SK-N-SH (cell line): ENCODE measurements at regions not wholly inside any gene's neighbourhood (a gene's known extent, or its start where the extent isn't known, plus 50 kb on each side); places are given as distances from the start of the nearest gene placed in this dataset.

Source experiments
- CTCF ChIA-PET: fragments of 300-600, 350-600 bp; formaldehyde crosslinking; extraction: SDS; loops from one replicate; lab custom pipeline; 2021; lab: Yijun Ruan, JAX
- POLR2A ChIA-PET: fragments of 350-600 bp; sonication (Branson Sonifier 250); formaldehyde crosslinking; extraction: SDS; loops from one replicate; lab custom pipeline; 2020; ENCODE audit warnings: antibody characterized with exemption, inconsistent platforms; lab: Yijun Ruan, JAX
- DNase-seq: peaks from one replicate; pipeline ENCODE4 v3.0.0; 2012
- H2AFZ ChIP-seq: fragments of 200-600 bp; sonication (generic); 2 replicates; pipeline ENCODE4 v1.8.1; 2016; ENCODE audit warnings: antibody characterized with exemption, mild to moderate bottlenecking, low read depth
- H3F3A ChIP-seq: fragments of 200-600 bp; sonication (generic); replicated peaks from 2 replicates; pipeline ENCODE3; 2016; ENCODE audit warnings: antibody characterized with exemption, mild to moderate bottlenecking; ENCODE audit not compliant: insufficient read depth
- H3K27ac ChIP-seq, 2 experiments: fragments of 200-500 bp in 1 of 2; fragments of 200-600 bp in 1 of 2; sonication (Bioruptor generic) in 1 of 2; sonication (generic), shearing (Covaris generic) in 1 of 2; 2 replicates each; pipeline versions ENCODE4 v1.5.1 to v1.6.1; 2014 to 2016; ENCODE audit warnings: low read depth in 2 of 2, inconsistent platforms in 1 of 2, low read length in 1 of 2, mild to moderate bottlenecking in 1 of 2, mixed read lengths in 1 of 2
- H3K27me3 ChIP-seq: fragments of 200-600 bp; sonication (generic), shearing (Covaris generic); 2 replicates; pipeline ENCODE4 v1.6.1; 2016; ENCODE audit warnings: mixed run types; ENCODE audit not compliant: insufficient read depth
- H3K36me3 ChIP-seq, 2 experiments: fragments of 200-500 bp in 1 of 2; fragments of 200-600 bp in 1 of 2; sonication (Bioruptor generic) in 1 of 2; sonication (generic) in 1 of 2; replicated peaks in 1 of 2; 2 replicates each; pipeline versions ENCODE3 to v1.5.1; 2014 to 2016; ENCODE audit warnings: low read length in 1 of 2, mild to moderate bottlenecking in 1 of 2; ENCODE audit not compliant: insufficient read depth in 2 of 2, control insufficient read depth in 1 of 2
- H3K4me1 ChIP-seq, 2 experiments: fragments of 200-500 bp in 1 of 2; fragments of 200-600 bp in 1 of 2; sonication (Bioruptor generic) in 1 of 2; sonication (generic), shearing (Covaris generic) in 1 of 2; 2 replicates each; pipeline versions ENCODE4 v1.5.1 to v1.6.1; 2014 to 2016; ENCODE audit warnings: low read depth in 1 of 2, low read length in 1 of 2, mixed run types in 1 of 2; ENCODE audit not compliant: insufficient read depth in 2 of 2, control insufficient read depth in 1 of 2
- H3K4me2 ChIP-seq: fragments of 200-600 bp; sonication (generic), shearing (Covaris generic); 2 replicates; pipeline ENCODE4 v1.6.1; 2017; ENCODE audit warnings: mixed run types
- H3K4me3 ChIP-seq, 2 experiments: fragments of 200-500 bp in 1 of 2; fragments of 200-600 bp in 1 of 2; sonication (Bioruptor generic) in 1 of 2; sonication (generic), shearing (Covaris generic) in 1 of 2; 2 replicates each; pipeline versions ENCODE4 v1.5.1 to v1.8.1; 2014 to 2016; ENCODE audit warnings: low read depth in 2 of 2, inconsistent platforms in 1 of 2, low read length in 1 of 2, mild to moderate bottlenecking in 1 of 2, mixed read lengths in 1 of 2, moderate library complexity in 1 of 2
- H3K79me2 ChIP-seq: fragments of 200-600 bp; sonication (generic); 2 replicates; pipeline ENCODE4 v1.8.1; 2017; ENCODE audit warnings: mild to moderate bottlenecking; ENCODE audit not compliant: insufficient read depth
- H3K9ac ChIP-seq: fragments of 200-600 bp; sonication (generic); 2 replicates; pipeline ENCODE4 v1.6.1; 2017; ENCODE audit warnings: mixed run types
- H3K9me2 ChIP-seq: fragments of 200-600 bp; sonication (generic); 2 replicates; pipeline ENCODE4 v1.6.1; 2017; ENCODE audit warnings: mixed run types
- H3K9me3 ChIP-seq: fragments of 200-600 bp; sonication (generic); 2 replicates; pipeline ENCODE4 v1.6.1; 2017; ENCODE audit warnings: mixed run types, mild to moderate bottlenecking, moderate library complexity
- H4K20me1 ChIP-seq: fragments of 200-600 bp; sonication (generic); 2 replicates; pipeline ENCODE4 v1.6.1; 2017; ENCODE audit warnings: mild to moderate bottlenecking, mixed run types; ENCODE audit not compliant: insufficient read depth
- CTCF ChIP-seq: fragments of 200-600 bp; sonication (generic); IDR thresholded peaks from 2 replicates; pipeline ENCODE4 v1.6.1; 2017; ENCODE audit warnings: antibody characterized with exemption, mild to moderate bottlenecking, moderate library complexity
- EP300 ChIP-seq, 2 experiments: IDR thresholded peaks; 2 replicates each; pipeline versions ENCODE4 v1.4.0 to v1.6.1; 2012; ENCODE audit warnings: borderline replicate concordance in 1 of 2, low read depth in 1 of 2, low read length in 1 of 2
- FOSL2 ChIP-seq: IDR thresholded peaks from 2 replicates; pipeline ENCODE4 v1.4.0; 2012; ENCODE audit warnings: low read depth, mild to moderate bottlenecking, moderate library complexity, borderline replicate concordance
- JUND ChIP-seq: IDR thresholded peaks from 2 replicates; pipeline ENCODE4 v1.4.0; 2012
- MXI1 ChIP-seq: IDR thresholded peaks from 2 replicates; pipeline ENCODE4 v1.6.1; 2012; ENCODE audit warnings: mild to moderate bottlenecking, low read depth, low read length, improper control_type of control experiment
- RXRA ChIP-seq: IDR thresholded peaks from 2 replicates; pipeline ENCODE4 v1.4.0; 2012; ENCODE audit warnings: low read depth, mild to moderate bottlenecking, borderline replicate concordance
- SMC3 ChIP-seq: IDR thresholded peaks from 2 replicates; pipeline ENCODE4 v1.6.1; 2012; ENCODE audit warnings: low read depth, low read length, improper control_type of control experiment
- TCF12 ChIP-seq: IDR thresholded peaks from 2 replicates; pipeline ENCODE4 v1.4.0; 2012
- YY1 ChIP-seq: IDR thresholded peaks from 2 replicates; pipeline ENCODE4 v1.4.0; 2012; ENCODE audit warnings: low read depth, mild to moderate bottlenecking
- WGBS: methylation state at CpG from one replicate; pipeline ENCODE4 v1.1.6; 2017; ENCODE audit warnings: low lambda C conversion rate; 5-methylcytosine and 5-hydroxymethylcytosine counted together
- TF ChIP-seq, protein P1 (sequence below): fragments of 150-350 bp; IDR thresholded peaks from 2 replicates; pipeline ENCODE4 v1.6.1; 2016; ENCODE audit warnings: mild to moderate bottlenecking, low read depth, low read length
- TF ChIP-seq, protein P2 (sequence below): IDR thresholded peaks from 2 replicates; pipeline ENCODE4; 2012
- TF ChIP-seq, protein P3 (sequence below): IDR thresholded peaks from 2 replicates; pipeline ENCODE4 v1.6.1; 2012; ENCODE audit warnings: mild to moderate bottlenecking, low read depth, low read length, moderate library complexity
- TF ChIP-seq, protein P4 (sequence below): IDR thresholded peaks from 2 replicates; pipeline ENCODE4 v1.4.0; 2012; ENCODE audit warnings: low read depth, borderline replicate concordance

GRCh38 chr12:102299731-102300130, 102.1 kb upstream of the PMCH start:
- H3K4me3 ChIP-seq, result no peak overlapping the region
- 7% methylated on average over 1 of the region's 1 CpG for WGBS
- H3K4me1 ChIP-seq, result no peaks in the 10 kb centered on the region
- no peaks in the 10 kb centered on the region for H3K36me3 ChIP-seq
- ChIA-PET POLR2A (no interaction called here), CTCF (interaction anchor here (1.4 kb wide), 1 partner anchor 164 kb away, joined by 3 read pairs; no protein-coding TSS in a partner anchor)
- no peak overlapping the region for H3K4me2 ChIP-seq
- no peaks in the 10 kb centered on the region for H3K79me2 ChIP-seq
- no peaks in the 10 kb centered on the region for H3K27me3 ChIP-seq
- H3K27ac ChIP-seq, result no peak overlapping the region
- no peak for DNase-seq
- H3K9ac ChIP-seq, result no peak overlapping the region
- H4K20me1 ChIP-seq, result no peaks in the 10 kb centered on the region
- H3F3A ChIP-seq, result peaks cover 3% of the 10 kb centered on the region
- TF ChIP-seq YY1 (no peak), SMC3 (no peak), TCF12 (no peak), EP300 (IDR thresholded peaks at IDR 0.05; ENCODE audit: borderline replicate concordance in 1 of 2, low read depth in 1 of 2, low read length in 1 of 2) (no peak), MXI1 (no peak), CTCF (no peak)
- TF ChIP-seq, protein P1, sequence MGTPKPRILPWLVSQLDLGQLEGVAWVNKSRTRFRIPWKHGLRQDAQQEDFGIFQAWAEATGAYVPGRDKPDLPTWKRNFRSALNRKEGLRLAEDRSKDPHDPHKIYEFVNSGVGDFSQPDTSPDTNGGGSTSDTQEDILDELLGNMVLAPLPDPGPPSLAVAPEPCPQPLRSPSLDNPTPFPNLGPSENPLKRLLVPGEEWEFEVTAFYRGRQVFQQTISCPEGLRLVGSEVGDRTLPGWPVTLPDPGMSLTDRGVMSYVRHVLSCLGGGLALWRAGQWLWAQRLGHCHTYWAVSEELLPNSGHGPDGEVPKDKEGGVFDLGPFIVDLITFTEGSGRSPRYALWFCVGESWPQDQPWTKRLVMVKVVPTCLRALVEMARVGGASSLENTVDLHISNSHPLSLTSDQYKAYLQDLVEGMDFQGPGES, result no peak
- TF ChIP-seq, protein P2, sequence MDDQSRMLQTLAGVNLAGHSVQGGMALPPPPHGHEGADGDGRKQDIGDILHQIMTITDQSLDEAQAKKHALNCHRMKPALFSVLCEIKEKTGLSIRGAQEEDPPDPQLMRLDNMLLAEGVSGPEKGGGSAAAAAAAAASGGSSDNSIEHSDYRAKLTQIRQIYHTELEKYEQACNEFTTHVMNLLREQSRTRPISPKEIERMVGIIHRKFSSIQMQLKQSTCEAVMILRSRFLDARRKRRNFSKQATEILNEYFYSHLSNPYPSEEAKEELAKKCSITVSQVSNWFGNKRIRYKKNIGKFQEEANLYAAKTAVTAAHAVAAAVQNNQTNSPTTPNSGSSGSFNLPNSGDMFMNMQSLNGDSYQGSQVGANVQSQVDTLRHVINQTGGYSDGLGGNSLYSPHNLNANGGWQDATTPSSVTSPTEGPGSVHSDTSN, result no peak
- H2AFZ ChIP-seq, result no peak overlapping the region
- 0 out of 2 replicates have a peak, but pooled peaks cover 4% of the 10 kb centered on the region for H3K9me3 ChIP-seq
- H3K9me2 ChIP-seq, result no peaks in the 10 kb centered on the region

- H3K4me2 ChIP-seq, result no peak overlapping the region
- no peaks in the 10 kb centered on the region for H3K4me1 ChIP-seq
- no peaks in the 10 kb centered on the region for H3K36me3 ChIP-seq
- no peak overlapping the region for H2AFZ ChIP-seq
- 6% methylated on average over 3 of the region's 3 CpGs for WGBS
- DNase-seq, result no peak
- no peak overlapping the region for H3K4me3 ChIP-seq
- H3F3A ChIP-seq, result peaks cover 3% of the 10 kb centered on the region
- H3K9me2 ChIP-seq, result no peaks in the 10 kb centered on the region
- POLR2A ChIA-PET, result no interaction called here
- no peaks in the 10 kb centered on the region for H3K27me3 ChIP-seq
- no peaks in the 10 kb centered on the region for H3K79me2 ChIP-seq
- 0 out of 2 replicates have a peak, but pooled peaks cover 4% of the 10 kb centered on the region for H3K9me3 ChIP-seq
- CTCF ChIA-PET, result no interaction called here
- no peak overlapping the region for H3K9ac ChIP-seq
- no peaks in the 10 kb centered on the region for H4K20me1 ChIP-seq
- no peak overlapping the region for H3K27ac ChIP-seq
- TF ChIP-seq FOSL2 (no peak), CTCF (no peak), RXRA (no peak), SMC3 (no peak), TCF12 (no peak), JUND (no peak)
- TF ChIP-seq, protein P2, result no peak
- TF ChIP-seq, protein P3, sequence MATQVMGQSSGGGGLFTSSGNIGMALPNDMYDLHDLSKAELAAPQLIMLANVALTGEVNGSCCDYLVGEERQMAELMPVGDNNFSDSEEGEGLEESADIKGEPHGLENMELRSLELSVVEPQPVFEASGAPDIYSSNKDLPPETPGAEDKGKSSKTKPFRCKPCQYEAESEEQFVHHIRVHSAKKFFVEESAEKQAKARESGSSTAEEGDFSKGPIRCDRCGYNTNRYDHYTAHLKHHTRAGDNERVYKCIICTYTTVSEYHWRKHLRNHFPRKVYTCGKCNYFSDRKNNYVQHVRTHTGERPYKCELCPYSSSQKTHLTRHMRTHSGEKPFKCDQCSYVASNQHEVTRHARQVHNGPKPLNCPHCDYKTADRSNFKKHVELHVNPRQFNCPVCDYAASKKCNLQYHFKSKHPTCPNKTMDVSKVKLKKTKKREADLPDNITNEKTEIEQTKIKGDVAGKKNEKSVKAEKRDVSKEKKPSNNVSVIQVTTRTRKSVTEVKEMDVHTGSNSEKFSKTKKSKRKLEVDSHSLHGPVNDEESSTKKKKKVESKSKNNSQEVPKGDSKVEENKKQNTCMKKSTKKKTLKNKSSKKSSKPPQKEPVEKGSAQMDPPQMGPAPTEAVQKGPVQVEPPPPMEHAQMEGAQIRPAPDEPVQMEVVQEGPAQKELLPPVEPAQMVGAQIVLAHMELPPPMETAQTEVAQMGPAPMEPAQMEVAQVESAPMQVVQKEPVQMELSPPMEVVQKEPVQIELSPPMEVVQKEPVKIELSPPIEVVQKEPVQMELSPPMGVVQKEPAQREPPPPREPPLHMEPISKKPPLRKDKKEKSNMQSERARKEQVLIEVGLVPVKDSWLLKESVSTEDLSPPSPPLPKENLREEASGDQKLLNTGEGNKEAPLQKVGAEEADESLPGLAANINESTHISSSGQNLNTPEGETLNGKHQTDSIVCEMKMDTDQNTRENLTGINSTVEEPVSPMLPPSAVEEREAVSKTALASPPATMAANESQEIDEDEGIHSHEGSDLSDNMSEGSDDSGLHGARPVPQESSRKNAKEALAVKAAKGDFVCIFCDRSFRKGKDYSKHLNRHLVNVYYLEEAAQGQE, result no peak
- TF ChIP-seq, protein P4, sequence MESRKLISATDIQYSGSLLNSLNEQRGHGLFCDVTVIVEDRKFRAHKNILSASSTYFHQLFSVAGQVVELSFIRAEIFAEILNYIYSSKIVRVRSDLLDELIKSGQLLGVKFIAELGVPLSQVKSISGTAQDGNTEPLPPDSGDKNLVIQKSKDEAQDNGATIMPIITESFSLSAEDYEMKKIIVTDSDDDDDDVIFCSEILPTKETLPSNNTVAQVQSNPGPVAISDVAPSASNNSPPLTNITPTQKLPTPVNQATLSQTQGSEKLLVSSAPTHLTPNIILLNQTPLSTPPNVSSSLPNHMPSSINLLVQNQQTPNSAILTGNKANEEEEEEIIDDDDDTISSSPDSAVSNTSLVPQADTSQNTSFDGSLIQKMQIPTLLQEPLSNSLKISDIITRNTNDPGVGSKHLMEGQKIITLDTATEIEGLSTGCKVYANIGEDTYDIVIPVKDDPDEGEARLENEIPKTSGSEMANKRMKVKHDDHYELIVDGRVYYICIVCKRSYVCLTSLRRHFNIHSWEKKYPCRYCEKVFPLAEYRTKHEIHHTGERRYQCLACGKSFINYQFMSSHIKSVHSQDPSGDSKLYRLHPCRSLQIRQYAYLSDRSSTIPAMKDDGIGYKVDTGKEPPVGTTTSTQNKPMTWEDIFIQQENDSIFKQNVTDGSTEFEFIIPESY, result no peak
Observed at GRCh38 chr12:102298022-102298421, 100.4 kb upstream of the PMCH start.
